ENCODE measurements at regions not wholly inside any gene's neighbourhood (a gene's known extent, or its start where the extent isn't known, plus 50 kb on each side); places are given as distances from the start of the nearest gene placed in this dataset.
A peak's percentile ranks its signal among the peaks of the same experiment; 100 is the strongest.

DNA sequence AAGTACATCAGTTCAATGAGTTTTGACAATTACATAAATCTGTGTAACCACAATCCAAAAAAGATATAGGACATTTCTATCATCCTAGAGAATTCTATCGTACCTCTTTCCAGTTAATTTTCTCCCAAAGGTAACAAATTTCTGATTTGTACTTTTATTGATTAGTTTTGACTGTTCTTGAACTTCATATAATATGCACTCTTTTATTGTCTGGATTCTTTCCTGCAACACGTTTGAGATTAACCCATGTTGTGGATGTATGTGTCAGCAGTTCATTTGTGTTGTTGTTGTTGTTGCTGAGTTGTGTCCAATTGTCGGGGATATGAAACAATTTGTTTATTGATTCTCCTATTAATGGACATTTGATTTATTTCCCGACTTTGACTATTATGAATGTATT, 145.9 kb upstream of the WDR11 start:
- DNase-seq (ENCODE audit: low spot score), result no peak

DNA sequence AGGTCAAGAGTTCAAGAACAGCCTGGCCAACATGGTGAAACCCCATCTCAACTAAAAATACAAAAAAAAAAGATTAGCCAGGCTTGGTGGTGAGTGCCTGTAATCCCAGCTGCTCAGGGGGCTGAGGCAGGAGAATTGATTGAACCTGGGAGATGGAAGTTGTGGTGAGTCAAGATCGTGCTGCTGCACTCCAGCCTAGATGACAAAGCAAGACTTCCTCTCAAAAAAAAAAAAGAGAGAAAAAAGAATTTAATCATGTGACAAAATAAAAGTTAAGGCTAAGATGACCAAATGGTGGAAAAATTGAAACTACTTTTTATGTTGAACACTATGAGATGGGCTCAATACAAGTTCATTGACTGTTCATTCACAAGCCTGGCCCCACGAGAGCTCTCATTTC, 141.1 kb upstream of the WDR11 start:
- no peak for DNase-seq (ENCODE audit: low spot score)

DNA sequence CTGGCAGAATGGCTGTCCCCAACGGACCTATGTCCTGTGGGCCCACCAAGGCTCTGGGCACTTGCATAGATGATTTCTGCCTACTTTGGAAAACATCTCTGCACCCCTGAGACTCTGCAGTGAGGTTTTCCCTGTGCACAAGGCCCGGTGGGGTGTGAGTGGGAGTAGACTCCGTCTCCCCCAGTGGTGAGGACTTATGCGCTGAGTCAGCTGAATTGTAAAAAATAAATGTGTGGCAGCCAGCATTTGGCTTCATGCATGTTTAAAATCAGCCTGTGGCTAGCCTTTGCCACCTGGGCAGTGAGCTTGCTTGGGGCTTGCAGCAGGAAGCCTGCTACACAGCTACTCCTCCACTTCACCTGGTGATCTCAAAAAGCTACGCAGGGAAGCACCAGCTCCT, 139.3 kb upstream of the WDR11 start:
- no peak for DNase-seq (ENCODE audit: low spot score)

DNA sequence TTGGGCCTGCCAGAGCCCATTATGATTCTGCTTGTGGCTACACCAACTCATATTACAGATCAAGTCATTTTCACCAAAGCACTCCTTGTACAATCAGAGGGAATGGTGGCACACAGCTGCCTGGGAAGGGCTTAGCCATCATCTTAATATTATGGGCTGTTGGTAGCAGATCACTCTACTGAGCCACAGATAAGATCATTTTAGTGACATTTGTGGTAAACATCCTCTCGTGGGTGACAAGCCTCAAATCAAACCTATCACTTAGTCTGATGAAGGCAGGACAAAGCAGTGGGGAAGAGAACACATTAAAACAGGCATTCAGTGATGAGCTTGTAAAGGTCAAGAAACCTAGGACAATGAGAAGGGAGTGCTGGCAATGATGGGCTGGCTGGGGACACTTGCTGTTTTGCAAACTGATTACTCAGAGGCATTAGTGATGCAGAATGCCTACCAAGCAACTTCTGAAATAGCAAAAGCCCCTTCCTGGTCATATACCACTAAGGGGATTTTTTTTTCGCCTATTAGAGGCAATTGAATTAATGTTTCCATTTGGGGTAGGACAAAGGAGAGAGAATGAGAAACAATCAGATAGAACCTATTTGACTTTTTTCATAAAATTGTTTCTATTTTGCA, 137.5 kb upstream of the WDR11 start:
- no peak for DNase-seq (ENCODE audit: low spot score)

DNA sequence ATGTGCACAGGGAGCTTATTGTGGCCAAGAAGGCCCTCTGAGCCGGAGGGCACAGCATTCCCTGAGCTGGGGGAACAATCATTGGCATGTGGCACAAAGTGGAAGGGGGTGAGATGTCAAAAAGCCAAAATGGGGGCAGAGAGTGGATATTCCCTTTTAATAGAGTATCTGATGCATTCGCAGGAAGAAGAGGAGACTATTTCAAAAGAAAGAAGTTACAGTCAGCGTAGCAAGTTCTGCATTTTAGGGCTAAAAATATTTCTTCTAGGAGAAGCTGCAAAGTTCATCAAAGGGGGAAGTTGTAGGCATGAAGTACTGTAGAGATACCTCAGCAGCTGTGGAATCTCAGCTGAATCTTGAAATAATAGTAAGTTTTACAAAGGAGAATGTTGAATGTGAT, 136.0 kb upstream of the WDR11 start:
- DNase-seq (ENCODE audit: low spot score), result no peak

DNA sequence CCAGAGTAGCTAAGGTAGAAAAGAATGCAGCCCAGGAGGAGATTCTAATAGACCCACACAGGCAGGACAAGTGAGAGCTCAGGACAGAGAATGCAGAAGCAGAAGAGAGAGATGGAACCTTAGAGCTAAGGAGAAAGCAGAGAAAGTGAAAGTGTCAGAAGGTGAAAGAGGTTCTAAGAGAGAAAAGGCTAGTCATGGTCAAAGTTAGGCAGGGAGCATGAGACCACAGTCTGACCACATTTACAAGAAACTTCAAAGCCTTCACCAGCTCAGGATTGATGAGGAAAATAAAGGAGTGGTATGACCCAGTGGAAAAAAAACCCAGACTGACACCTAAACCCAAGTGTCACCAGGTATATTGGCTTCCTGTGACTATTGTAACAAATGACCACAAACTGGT, 131.8 kb upstream of the WDR11 start:
- no peak for DNase-seq (ENCODE audit: low spot score)

DNA sequence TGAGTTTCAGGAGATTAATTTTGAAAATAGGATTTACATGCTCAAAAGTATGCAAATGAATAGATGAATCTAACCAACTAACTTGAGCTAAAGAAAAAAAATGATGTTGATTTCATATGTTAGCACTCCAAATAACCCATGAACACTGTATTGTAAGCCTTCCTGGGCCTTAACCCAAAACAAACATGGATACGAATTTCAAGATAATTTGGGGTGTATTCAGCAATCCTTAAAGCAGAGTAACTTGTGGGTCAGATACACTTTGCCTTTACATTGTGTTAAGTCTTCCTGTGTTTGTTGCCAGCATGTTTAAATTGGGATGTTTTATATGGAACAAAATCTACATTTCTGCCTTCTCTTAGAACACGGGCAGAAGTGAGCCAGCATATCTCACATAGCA, 124.2 kb upstream of the WDR11 start:
- DNase-seq (ENCODE audit: low spot score), result no peak

DNA sequence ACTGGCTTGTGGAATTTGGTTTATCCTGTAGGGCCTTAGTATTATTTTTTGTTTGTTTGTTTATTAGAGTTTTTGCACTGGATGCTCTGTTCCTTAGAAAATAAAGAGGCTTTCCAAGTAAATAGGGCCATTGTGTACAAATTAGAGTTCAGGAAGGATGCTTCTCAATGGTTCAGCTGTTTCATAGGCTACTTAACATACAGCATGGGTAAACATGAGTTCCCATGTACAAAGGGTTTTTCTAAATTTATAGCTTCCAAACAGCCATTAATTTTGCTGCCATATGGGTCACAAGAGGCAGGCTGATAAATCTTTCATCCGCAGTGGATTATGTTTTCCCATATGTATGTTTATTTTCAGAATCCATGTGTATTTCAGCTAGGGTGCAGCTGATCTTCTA, 121.6 kb upstream of the WDR11 start:
- DNase-seq (ENCODE audit: low spot score), result no peak

DNA sequence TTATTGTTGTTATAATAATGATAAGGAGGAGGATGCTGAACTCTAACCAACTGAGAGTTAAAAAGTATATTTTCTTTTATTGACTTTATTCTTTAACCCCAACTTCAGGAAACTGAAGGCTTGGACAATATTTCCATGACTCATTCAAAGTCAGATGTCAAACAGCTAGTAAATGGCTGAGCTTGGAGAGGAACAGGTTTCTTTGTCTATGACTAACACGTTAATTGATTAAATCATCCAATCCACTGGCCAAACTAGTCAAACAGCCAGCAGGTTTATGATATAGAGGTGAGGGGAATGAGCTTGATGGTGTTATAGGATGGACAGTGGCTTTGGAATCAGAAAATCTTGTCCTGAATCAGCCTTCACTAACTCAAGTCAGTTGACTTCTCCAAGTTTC, 119.1 kb upstream of the WDR11 start:
- DNase-seq (ENCODE audit: low spot score), result no peak

DNA sequence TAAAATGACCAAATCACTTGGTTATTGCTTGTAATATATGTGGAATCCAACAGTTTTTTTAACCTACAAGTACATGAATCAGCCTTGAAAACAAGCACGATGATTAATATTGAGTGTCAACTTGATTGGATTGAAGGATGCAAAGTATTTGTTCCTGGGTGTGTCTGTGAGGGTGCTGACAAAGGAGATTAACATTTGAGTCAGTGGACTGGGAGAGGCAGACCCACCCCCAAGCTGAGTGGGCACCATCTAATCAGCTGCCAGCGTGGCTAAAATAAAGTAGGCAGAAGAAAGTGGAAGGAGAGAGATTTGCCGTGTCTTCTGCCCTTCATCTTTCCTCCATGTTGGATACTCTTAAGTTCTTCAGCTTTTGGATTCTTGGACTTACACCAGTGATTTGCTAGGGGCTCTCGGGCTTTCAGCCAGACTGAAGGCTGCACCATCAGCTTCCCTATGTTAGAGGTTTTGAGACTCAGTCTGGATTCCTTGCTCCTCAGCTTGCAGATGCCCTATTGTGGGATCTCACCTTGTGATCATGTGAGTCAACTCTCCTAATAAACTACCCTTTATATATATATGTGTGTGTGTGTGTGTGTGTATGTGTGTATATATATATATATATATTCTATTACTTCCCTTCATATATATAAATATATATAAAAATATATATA, 118.4 kb upstream of the WDR11 start:
- no peak for DNase-seq (ENCODE audit: low spot score)

DNA sequence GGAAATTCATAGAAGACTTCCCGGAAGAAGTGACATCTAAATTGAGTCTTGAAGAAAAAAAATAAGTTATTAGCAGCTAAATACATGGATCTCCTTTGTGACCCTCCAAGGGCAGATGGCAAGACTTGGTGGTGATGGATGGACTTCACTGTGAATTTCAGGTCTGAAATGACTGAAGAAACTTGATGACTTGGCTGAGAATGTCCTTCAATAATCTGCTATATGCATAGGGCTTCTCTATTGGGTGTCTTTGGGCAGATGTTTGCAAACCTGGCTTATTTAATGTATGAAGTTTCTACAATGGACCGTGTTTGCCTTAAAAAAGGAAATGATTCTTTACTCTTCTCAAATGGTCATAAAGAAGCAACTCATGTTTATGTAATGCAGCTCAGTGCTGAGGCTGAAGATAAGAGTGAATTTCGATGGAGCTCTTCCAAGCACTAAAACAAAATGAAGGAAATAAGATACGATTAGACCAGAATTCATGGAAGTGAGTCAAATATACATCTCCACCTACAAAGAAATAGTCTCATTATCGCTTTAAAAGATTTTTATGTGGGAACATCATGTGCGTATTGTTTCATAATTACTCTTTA, 116.6 kb upstream of the WDR11 start:
- no peak for DNase-seq (ENCODE audit: low spot score)

DNA sequence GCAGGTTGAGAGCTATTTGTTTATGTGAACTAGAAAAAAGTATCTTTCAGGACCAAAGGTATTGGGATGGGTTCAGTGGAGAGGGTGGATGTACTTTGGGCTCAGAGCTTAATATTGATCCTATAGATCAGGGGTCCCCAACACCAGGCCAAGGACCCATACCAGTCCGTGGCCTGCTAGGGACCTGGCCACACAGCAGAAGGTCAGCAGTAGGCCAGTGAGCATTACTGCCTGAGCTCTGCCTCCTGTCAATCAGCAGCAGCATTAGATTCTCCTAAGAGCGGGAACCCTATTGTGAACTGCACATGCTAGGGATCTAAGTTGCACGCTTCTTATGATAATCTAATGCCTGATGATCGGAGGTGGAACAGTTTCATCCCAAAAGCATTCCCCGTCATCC, 115.8 kb upstream of the WDR11 start:
- no peak for DNase-seq (ENCODE audit: low spot score)

DNA sequence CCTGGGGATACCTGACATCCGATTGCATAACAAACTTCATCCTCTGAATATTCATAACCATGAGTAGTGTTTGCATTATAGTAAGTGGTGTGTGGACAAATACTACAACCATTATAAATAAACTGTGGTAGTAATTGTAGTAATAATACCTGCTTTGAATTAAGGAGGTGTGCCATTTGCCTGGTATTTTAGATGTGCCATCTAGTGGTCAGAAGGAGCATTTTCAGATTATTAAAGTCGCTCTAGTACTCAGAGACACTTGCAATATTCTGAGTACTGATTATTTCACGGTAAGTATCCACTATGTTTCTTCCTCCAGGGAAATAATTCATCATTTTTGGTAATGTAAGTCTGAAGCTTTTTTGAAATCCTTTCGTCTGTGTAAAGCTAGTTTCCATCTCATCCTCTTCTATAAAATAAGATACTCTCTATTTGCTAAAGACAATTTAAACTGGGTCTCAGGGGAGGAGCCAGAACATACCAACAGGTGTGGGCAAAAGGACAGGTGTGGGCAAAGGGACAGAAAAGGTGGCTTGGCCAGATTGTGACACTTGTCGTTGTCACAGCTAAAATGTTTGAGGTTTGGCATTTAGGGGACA, 115.3 kb upstream of the WDR11 start:
- DNase-seq (ENCODE audit: low spot score), result peak; percentile 29

DNA sequence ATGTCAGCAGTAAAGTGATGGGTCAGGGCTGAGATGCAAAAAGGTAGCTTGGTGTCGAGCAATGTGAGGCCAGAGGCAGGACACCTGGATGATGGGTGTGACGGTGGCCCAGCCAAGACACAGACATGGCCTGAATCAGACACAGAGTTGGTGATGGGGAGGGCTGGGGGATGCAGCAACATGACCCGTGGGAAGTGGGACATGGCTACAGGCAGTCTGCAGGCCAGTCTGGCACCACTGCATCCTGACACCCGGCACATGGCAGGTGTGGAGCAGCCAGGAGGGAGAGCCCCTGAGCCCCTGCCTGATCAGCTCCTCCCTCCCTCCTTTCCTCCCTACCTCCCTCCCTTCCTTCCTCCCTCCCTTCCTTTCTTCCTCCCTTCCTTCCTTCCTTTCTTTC, 114.8 kb upstream of the WDR11 start:
- DNase-seq (ENCODE audit: low spot score), result no peak

DNA sequence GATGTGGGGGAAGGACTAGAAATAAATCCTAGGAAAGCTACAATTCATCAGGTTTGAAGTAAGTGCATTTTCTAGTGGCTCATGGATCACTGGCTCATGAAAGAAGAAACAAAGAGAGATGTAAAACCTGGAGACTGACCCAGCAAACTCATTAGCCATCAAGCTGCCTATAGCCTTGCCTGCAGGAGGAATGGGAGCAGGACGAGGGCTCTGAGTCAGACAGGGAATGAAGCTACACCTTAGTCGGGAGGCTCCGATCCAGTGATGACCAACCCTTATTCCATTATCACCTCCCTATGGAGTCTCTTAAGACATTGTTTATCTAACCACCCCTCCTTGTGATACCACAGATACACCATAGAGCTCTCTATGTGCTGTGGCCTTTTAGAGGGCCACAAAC, 112.5 kb upstream of the WDR11 start:
- no peak for DNase-seq (ENCODE audit: low spot score)

DNA sequence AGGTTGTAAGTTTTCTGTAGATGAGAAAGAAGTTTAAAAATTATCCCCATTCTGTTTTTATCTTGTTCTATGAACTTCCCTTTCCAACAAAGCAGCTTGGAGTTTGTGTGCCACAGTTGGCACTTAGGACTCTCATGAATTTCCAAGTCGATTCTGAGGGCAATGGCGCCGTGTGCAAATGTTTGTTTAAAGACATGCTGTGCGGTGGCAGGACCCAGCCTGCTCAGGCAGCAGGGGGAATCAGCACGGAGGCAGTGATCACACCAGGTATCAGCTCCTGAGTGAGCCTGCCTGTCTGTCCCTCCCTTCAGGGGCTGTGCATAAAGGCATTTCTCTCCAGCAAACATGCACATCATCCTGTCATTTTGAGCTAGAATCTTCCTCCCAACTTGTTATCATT, 109.8 kb upstream of the WDR11 start:
- no peak for DNase-seq (ENCODE audit: low spot score)

DNA sequence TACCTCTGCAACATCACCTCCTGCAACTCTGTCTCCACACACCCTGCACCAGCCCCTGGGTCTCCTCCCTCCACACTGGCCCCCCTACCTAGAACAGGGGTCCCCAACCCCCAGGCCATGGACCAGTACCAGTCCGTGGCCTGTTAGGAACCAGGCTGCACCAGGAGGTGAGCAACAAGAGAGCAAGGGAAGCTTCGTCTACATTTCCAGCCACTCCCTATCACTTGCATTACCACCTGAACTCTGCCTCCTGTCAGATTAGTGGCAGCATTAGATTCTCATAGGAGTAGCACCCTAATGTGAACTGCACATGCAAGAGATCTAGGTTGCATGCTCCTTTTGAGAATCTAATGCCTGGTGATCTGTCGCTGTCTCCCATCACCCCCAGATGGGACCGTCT, 108.8 kb upstream of the WDR11 start:
- DNase-seq (ENCODE audit: low spot score), result no peak

DNA sequence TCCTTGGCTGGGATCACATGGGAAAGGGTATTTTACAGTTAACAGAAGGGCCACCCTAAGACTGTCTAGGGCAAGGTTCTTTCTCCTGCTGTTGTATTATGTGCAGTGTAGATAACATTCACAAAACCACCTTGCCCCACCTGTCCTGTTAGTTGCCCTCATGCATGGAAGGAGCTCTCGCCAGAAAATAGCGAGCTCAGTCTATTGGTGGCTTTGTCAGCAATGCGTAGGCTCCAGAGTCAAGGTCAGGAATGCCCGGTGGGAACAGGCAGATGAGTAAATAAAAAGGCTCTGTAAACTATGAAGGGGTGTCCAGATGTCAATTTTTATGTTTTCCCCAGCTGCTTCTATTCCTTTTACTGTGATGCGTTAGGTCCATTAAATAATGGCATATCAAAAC, 107.1 kb upstream of the WDR11 start:
- DNase-seq (ENCODE audit: low spot score), result no peak

DNA sequence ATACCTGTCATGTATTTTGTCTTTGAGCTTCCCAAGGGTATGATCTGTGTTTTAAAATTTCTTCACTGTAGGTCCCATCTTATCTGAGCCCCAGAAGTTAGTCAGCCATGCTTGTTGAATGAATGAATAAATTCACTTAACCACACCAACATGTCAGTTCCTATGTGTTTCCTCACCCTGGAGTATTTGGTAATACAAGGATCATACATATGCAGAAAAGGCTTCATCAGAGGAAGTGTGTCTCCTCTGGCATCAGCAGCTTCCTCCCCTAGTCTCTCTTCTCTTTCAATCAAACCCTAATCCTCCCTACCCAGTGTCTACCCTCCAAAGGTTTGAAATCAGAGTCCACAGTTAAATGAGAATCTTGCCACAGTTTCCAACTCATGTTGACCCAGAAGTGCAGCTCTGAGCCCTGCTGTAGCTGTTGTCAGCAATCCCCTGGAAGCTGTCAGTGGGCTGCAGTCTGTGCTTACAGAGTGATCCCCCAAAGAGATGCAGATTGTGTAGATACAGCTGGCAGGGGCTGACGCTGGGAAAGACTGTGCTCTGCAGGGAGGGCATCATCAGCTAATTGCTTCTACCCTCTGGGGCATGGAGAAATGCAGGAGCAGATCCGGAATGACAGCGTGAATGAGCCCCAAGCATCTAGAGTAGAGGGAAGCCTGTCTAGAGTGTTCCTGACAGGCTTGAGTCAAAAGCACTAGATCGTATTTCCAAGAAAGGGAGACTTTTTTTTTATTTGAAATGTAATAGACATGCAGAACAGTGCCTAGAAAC, 105.0 kb upstream of the WDR11 start:
- DNase-seq (ENCODE audit: low spot score), result no peak

DNA sequence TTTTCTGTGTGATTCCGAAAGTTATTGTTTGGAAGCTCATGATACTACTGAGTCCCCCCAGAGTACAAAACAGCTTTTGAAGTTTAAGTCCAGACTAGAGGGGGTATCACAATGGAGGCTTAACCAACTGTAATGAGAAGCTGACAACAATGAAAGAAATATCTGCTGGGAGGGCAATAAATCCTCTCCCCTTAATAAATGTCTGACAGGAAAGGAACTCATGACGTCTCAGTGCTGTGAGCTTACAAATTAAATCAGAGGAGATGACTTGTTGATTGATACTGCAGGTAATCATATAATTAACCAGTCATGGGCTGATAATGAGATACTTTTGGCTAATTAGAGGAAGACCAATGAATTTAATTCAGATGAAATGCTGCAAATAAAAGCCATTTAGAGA, 102.6 kb upstream of the WDR11 start:
- no peak for DNase-seq (ENCODE audit: low spot score)

DNA sequence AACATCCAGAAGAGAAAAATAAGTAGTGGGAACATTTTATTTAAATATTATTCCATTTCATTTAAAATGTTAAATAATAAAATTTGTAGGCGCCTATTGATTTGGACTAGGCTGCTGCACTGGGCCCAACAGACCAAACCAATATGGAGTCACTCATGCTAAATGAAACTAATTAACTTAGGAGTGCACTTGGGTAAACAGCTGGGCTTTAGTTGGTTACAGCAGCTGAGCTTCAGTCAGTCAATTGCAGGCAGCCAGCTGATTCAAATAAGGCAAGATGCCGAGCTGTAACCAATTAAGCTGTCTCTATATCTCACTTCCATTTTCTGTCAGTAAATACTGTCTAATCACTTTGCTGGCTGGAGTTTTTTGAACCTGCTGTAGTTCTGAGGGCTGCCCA, 102.1 kb upstream of the WDR11 start:
- DNase-seq (ENCODE audit: low spot score), result no peak

DNA sequence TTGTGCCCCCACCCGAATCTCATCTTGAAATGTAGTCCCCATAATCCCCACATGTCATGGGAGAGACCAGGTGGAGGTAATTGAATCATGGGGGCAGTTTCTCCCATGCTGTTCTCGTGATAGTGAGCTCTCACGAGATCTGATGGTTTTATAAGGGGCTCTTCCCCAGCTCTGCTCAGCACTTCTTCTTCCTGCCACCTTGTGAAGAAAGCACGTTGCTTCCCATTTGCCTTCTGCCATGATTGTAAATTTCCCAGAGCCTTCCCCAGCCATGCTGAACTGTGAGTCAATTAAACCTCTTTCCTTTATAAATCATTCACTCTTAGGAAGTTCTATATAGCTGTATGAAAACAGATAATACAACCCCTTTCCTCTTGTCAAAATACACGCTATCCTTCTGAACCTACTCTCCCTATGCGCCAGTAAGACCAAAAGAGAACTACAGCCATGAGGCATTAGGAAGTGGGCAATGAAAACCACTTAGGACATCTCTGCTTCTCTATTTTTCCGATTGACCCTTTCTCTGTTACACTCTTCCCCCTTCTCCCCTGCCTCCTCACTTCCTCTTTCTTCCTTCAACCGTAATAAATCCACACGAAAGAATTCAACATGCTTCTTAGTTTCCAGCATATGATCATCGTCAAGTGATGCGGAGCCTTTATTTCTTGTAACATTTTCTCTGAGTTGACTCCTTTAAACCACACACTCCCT, 101.2 kb upstream of the WDR11 start:
- DNase-seq (ENCODE audit: low spot score), result no peak

All from germinal center (tissue), 1 donor.